ENCODE measurements at regions not wholly inside any gene's neighbourhood (a gene's known extent, or its start where the extent isn't known, plus 50 kb on each side); places are given as distances from the start of the nearest gene placed in this dataset.

GRCh38 chr20:41905199-41905598 is 287.0 kb upstream of the CHD6 start:
- H3K4me1 ChIP-seq (ENCODE audit: control insufficient read depth, insufficient read depth, low read length), result no peaks in the 10 kb centered on the region
- Mint-ChIP-seq H3K9me3 (no peaks in the 10 kb centered on the region), H3K4me1 (peaks cover 4% of the 10 kb centered on the region), H3K36me3 (ENCODE audit: low read depth) (no peaks in the 10 kb centered on the region), H3K27ac (no peak overlapping the region), H3K27me3 (ENCODE audit: insufficient read depth) (peaks cover 4% of the 10 kb centered on the region), H3K4me3 (no peak overlapping the region)
- 91% methylated on average over 4 of the region's 4 CpGs; no CpG with 5 or more reads in 1 of the 2 experiments for WGBS, 2 experiments (ENCODE audit: insufficient coverage in 1 of 2, insufficient read length in 1 of 2)
- no peak overlapping the region for H3K9ac ChIP-seq (ENCODE audit: extremely low read depth, low read length, poor library complexity, severe bottlenecking)
- DNase-seq, result no peak
- H3K27ac ChIP-seq (ENCODE audit: low read depth, low read length), result no peak overlapping the region
- H3K27me3 ChIP-seq (ENCODE audit: control insufficient read depth, insufficient read depth, low read length, poor library complexity, severe bottlenecking), result no peaks in the 10 kb centered on the region
- H3K4me3 ChIP-seq (ENCODE audit: low read length), result no peak overlapping the region
- H3K36me3 ChIP-seq (ENCODE audit: control insufficient read depth, insufficient read depth, low read length), result no peaks in the 10 kb centered on the region
- no peaks in the 10 kb centered on the region for H3K9me3 ChIP-seq (ENCODE audit: control insufficient read depth, low read length)
- TF ChIP-seq CTCF (conservative IDR thresholded peaks at IDR 0.05), result no peak

- Histone ChIP-seq H3K9me3 (ENCODE audit: control insufficient read depth, low read length) (no peaks in the 10 kb centered on the region), H3K4me1 (ENCODE audit: control insufficient read depth, insufficient read depth, low read length) (no peaks in the 10 kb centered on the region), H3K36me3 (ENCODE audit: control insufficient read depth, insufficient read depth, low read length) (no peaks in the 10 kb centered on the region), H3K4me3 (ENCODE audit: low read length) (no peak overlapping the region), H3K27me3 (ENCODE audit: control insufficient read depth, insufficient read depth, low read length, poor library complexity, severe bottlenecking) (no peaks in the 10 kb centered on the region), H3K27ac (ENCODE audit: low read depth, low read length) (no peak overlapping the region), H3K9ac (ENCODE audit: extremely low read depth, low read length, poor library complexity, severe bottlenecking) (no peak overlapping the region)
- peaks cover 4% of the 10 kb centered on the region for H3K4me1 Mint-ChIP-seq
- H3K36me3 Mint-ChIP-seq (ENCODE audit: low read depth), result no peaks in the 10 kb centered on the region
- H3K27me3 Mint-ChIP-seq (ENCODE audit: insufficient read depth), result peaks cover 4% of the 10 kb centered on the region
- no peak for TF ChIP-seq CTCF (conservative IDR thresholded peaks at IDR 0.05)
- H3K4me3 Mint-ChIP-seq, result no peak overlapping the region
- no peak for DNase-seq
- 90 to 91% methylated on average over 4 of the region's 4 CpGs for whole genome bisulfite sequencing, 2 experiments (ENCODE audit: insufficient coverage in 1 of 2, insufficient read length in 1 of 2)
- H3K27ac Mint-ChIP-seq, result no peak overlapping the region
- H3K9me3 Mint-ChIP-seq, result no peaks in the 10 kb centered on the region
These were observed 285.4 kb upstream of the CHD6 start for GRCh38 chr20:41903586-41903985.

GRCh38 chr20:41902346-41902745 is 284.2 kb upstream of the CHD6 start:
- no peaks in the 10 kb centered on the region for H3K36me3 ChIP-seq (ENCODE audit: control insufficient read depth, insufficient read depth, low read length)
- H3K4me1 ChIP-seq (ENCODE audit: control insufficient read depth, insufficient read depth, low read length), result no peaks in the 10 kb centered on the region
- TF ChIP-seq CTCF (conservative IDR thresholded peaks at IDR 0.05), result no peak
- no peak for DNase-seq
- H3K27me3 ChIP-seq (ENCODE audit: control insufficient read depth, insufficient read depth, low read length, poor library complexity, severe bottlenecking), result no peaks in the 10 kb centered on the region
- Mint-ChIP-seq H3K27me3 (ENCODE audit: insufficient read depth) (peaks cover 4% of the 10 kb centered on the region), H3K9me3 (no peaks in the 10 kb centered on the region), H3K4me3 (no peak overlapping the region), H3K4me1 (peaks cover 4% of the 10 kb centered on the region), H3K27ac (no peak overlapping the region), H3K36me3 (ENCODE audit: low read depth) (no peaks in the 10 kb centered on the region)
- no peaks in the 10 kb centered on the region for H3K9me3 ChIP-seq (ENCODE audit: control insufficient read depth, low read length)
- no peak overlapping the region for H3K4me3 ChIP-seq (ENCODE audit: low read length)
- no peak overlapping the region for H3K27ac ChIP-seq (ENCODE audit: low read depth, low read length)
- no peak overlapping the region for H3K9ac ChIP-seq (ENCODE audit: extremely low read depth, low read length, poor library complexity, severe bottlenecking)
- 88% methylated on average over 3 to 4 of the region's 4 CpGs for WGBS, 2 experiments (ENCODE audit: insufficient coverage in 1 of 2, insufficient read length in 1 of 2)

Data from endodermal cell (in vitro differentiated cells).